ENCODE measurements at regions not wholly inside any gene's neighbourhood (a gene's known extent, or its start where the extent isn't known, plus 50 kb on each side); places are given as distances from the start of the nearest gene placed in this dataset.

DNA sequence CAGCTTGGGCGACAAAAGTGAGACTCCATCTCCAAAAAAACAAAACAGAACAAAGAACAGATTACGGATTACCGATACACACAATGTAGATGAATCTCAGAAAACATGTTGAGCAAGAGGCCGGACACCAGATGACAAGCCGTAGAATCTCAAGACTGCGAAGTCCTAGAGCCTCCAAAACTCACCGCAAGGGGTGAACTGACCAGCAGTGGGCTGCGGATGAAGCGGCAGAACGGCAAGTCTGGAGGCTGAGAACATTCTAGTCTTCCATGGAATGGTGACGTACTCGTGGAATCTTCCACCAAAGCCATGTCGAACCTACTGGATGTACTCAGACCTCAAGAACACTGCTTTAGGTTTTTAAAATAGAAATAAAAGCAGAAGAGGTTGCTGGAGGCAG, 198.8 kb downstream of the NDUFA10 start:
- TF ChIP-seq, protein P1, sequence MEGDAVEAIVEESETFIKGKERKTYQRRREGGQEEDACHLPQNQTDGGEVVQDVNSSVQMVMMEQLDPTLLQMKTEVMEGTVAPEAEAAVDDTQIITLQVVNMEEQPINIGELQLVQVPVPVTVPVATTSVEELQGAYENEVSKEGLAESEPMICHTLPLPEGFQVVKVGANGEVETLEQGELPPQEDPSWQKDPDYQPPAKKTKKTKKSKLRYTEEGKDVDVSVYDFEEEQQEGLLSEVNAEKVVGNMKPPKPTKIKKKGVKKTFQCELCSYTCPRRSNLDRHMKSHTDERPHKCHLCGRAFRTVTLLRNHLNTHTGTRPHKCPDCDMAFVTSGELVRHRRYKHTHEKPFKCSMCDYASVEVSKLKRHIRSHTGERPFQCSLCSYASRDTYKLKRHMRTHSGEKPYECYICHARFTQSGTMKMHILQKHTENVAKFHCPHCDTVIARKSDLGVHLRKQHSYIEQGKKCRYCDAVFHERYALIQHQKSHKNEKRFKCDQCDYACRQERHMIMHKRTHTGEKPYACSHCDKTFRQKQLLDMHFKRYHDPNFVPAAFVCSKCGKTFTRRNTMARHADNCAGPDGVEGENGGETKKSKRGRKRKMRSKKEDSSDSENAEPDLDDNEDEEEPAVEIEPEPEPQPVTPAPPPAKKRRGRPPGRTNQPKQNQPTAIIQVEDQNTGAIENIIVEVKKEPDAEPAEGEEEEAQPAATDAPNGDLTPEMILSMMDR (IDR thresholded peaks at IDR 0.05) = no peak
- TF ChIP-seq POLR2AphosphoS5 (IDR thresholded peaks at IDR 0.05) = no peak

All from suprapubic skin (tissue), 3 donors.